ENCODE measurements at regions not wholly inside any gene's neighbourhood (a gene's known extent, or its start where the extent isn't known, plus 50 kb on each side); places are given as distances from the start of the nearest gene placed in this dataset.
"Not testable (repeated sequence)": the region's sequence is repeated elsewhere in the genome, so short reads cannot be mapped to it uniquely, and the experiment has no call there.

GRCh38 chr1:218516526-218516925, 171.4 kb downstream of the TGFB2 start:
- ChIA-PET POLR2A (no interaction called here), CTCF (interaction anchor here (0.6 kb wide), 1 partner anchor 244 kb away, joined by 3 read pairs; no protein-coding TSS in a partner anchor)
- Mint-ChIP-seq H3K36me3 (ENCODE audit: low read depth) (no peaks in the 10 kb centered on the region), H3K27ac (no peak overlapping the region), H3K9me3 (no peaks in the 10 kb centered on the region), H3K27me3 (peaks cover 5% of the 10 kb centered on the region), H3K4me1 (no peaks in the 10 kb centered on the region), H3K4me3 (no peak overlapping the region)
- DNase-seq: no peak

GRCh38 chr1:218517459-218517858, 172.3 kb downstream of the TGFB2 start:
- H3K36me3 Mint-ChIP-seq (ENCODE audit: low read depth): no peaks in the 10 kb centered on the region
- no peaks in the 10 kb centered on the region for H3K4me1 Mint-ChIP-seq
- no peak overlapping the region for H3K4me3 Mint-ChIP-seq
- ChIA-PET CTCF (no interaction called here), POLR2A (no interaction called here)
- no peak for DNase-seq
- H3K27me3 Mint-ChIP-seq: peaks cover 5% of the 10 kb centered on the region
- no peak overlapping the region for H3K27ac Mint-ChIP-seq
- H3K9me3 Mint-ChIP-seq: no peaks in the 10 kb centered on the region

GRCh38 chr1:218518216-218518740, 173.1 kb downstream of the TGFB2 start:
- Mint-ChIP-seq H3K36me3 (ENCODE audit: low read depth) (no peaks in the 10 kb centered on the region), H3K4me1 (no peaks in the 10 kb centered on the region), H3K27me3 (peaks cover 5% of the 10 kb centered on the region), H3K9me3 (no peaks in the 10 kb centered on the region), H3K27ac (no peak overlapping the region), H3K4me3 (no peak overlapping the region)
- POLR2A ChIA-PET: no interaction called here
- DNase-seq: no peak
- CTCF ChIA-PET: no interaction called here

GRCh38 chr1:218520646-218521045, 175.5 kb downstream of the TGFB2 start:
- DNase-seq; H3K27me3 Mint-ChIP-seq; POLR2A ChIA-PET; H3K4me1 Mint-ChIP-seq; H3K9me3 Mint-ChIP-seq; H3K36me3 Mint-ChIP-seq (ENCODE audit: low read depth); H3K27ac Mint-ChIP-seq; H3K4me3 Mint-ChIP-seq; CTCF ChIA-PET: not testable (repeated sequence)

- Mint-ChIP-seq H3K36me3 (ENCODE audit: low read depth) (no peaks in the 10 kb centered on the region), H3K4me3 (no peak overlapping the region), H3K27ac (no peak overlapping the region), H3K9me3 (no peaks in the 10 kb centered on the region), H3K4me1 (no peaks in the 10 kb centered on the region), H3K27me3 (peaks cover 9% of the 10 kb centered on the region)
- ChIA-PET CTCF (no interaction called here), POLR2A (no interaction called here)
- DNase-seq: peak; percentile 51
These were observed 176.5 kb downstream of the TGFB2 start for GRCh38 chr1:218521414-218522169.

GRCh38 chr1:218524526-218524925, 179.4 kb downstream of the TGFB2 start:
- no peaks in the 10 kb centered on the region for H3K36me3 Mint-ChIP-seq (ENCODE audit: low read depth)
- no peak overlapping the region for H3K4me3 Mint-ChIP-seq
- ChIA-PET POLR2A (no interaction called here), CTCF (no interaction called here)
- no peaks in the 10 kb centered on the region for H3K4me1 Mint-ChIP-seq
- no peaks in the 10 kb centered on the region for H3K9me3 Mint-ChIP-seq
- peaks cover 5% of the 10 kb centered on the region for H3K27me3 Mint-ChIP-seq
- no peak overlapping the region for H3K27ac Mint-ChIP-seq
- no peak for DNase-seq

GRCh38 chr1:218525031-218525430, 179.9 kb downstream of the TGFB2 start:
- Mint-ChIP-seq H3K27me3 (peaks cover 5% of the 10 kb centered on the region), H3K9me3 (no peaks in the 10 kb centered on the region), H3K4me1 (no peaks in the 10 kb centered on the region), H3K27ac (no peak overlapping the region), H3K36me3 (ENCODE audit: low read depth) (no peaks in the 10 kb centered on the region), H3K4me3 (no peak overlapping the region)
- ChIA-PET CTCF (no interaction called here), POLR2A (no interaction called here)
- DNase-seq: no peak

GRCh38 chr1:218525451-218526197, 180.5 kb downstream of the TGFB2 start:
- ChIA-PET POLR2A (no interaction called here), CTCF (no interaction called here)
- Mint-ChIP-seq H3K36me3 (ENCODE audit: low read depth) (no peaks in the 10 kb centered on the region), H3K4me1 (no peaks in the 10 kb centered on the region), H3K4me3 (no peak overlapping the region), H3K9me3 (no peaks in the 10 kb centered on the region), H3K27ac (no peak overlapping the region), H3K27me3 (peaks cover 5% of the 10 kb centered on the region)
- DNase-seq: no peak

GRCh38 chr1:218526198-218526580, 181.1 kb downstream of the TGFB2 start:
- H3K36me3 Mint-ChIP-seq (ENCODE audit: low read depth): no peaks in the 10 kb centered on the region
- no peak overlapping the region for H3K27ac Mint-ChIP-seq
- no peak overlapping the region for H3K4me3 Mint-ChIP-seq
- CTCF ChIA-PET: no interaction called here
- DNase-seq: no peak
- no peaks in the 10 kb centered on the region for H3K9me3 Mint-ChIP-seq
- no peaks in the 10 kb centered on the region for H3K4me1 Mint-ChIP-seq
- H3K27me3 Mint-ChIP-seq: peaks cover 5% of the 10 kb centered on the region
- POLR2A ChIA-PET: no interaction called here

GRCh38 chr1:218527737-218528136, 182.6 kb downstream of the TGFB2 start:
- Mint-ChIP-seq H3K36me3 (ENCODE audit: low read depth) (no peaks in the 10 kb centered on the region), H3K4me3 (no peak overlapping the region), H3K9me3 (no peaks in the 10 kb centered on the region), H3K27me3 (peaks cover 5% of the 10 kb centered on the region), H3K27ac (no peak overlapping the region), H3K4me1 (no peaks in the 10 kb centered on the region)
- no peak for DNase-seq
- CTCF ChIA-PET: no interaction called here
- POLR2A ChIA-PET: no interaction called here

- H3K36me3 Mint-ChIP-seq (ENCODE audit: low read depth): no peaks in the 10 kb centered on the region
- POLR2A ChIA-PET: no interaction called here
These were observed 184.6 kb downstream of the TGFB2 start for GRCh38 chr1:218529646-218530300.

GRCh38 chr1:218531936-218532335, 186.8 kb downstream of the TGFB2 start:
- H3K4me3 Mint-ChIP-seq: no peak overlapping the region
- ChIA-PET CTCF (no interaction called here), POLR2A (no interaction called here)
- no peaks in the 10 kb centered on the region for H3K9me3 Mint-ChIP-seq
- no peaks in the 10 kb centered on the region for H3K4me1 Mint-ChIP-seq
- H3K27ac Mint-ChIP-seq: no peak overlapping the region
- no peaks in the 10 kb centered on the region for H3K36me3 Mint-ChIP-seq (ENCODE audit: low read depth)
- H3K27me3 Mint-ChIP-seq: peaks cover under 1% of the 10 kb centered on the region
- DNase-seq: no peak

More at GRCh38 chr1:218529646-218530300, 184.6 kb downstream of the TGFB2 start:
- Mint-ChIP-seq H3K4me3 (no peak overlapping the region), H3K4me1 (no peaks in the 10 kb centered on the region), H3K27me3 (peaks cover 5% of the 10 kb centered on the region), H3K27ac (no peak overlapping the region), H3K9me3 (no peaks in the 10 kb centered on the region)
- DNase-seq: no peak
- CTCF ChIA-PET: interaction anchor here (0.6 kb wide), 1 partner anchor 824 kb away, joined by 3 read pairs; no protein-coding TSS in a partner anchor

- ChIA-PET CTCF (no interaction called here), POLR2A (no interaction called here)
- no peak overlapping the region for H3K27ac Mint-ChIP-seq
- no peak overlapping the region for H3K4me3 Mint-ChIP-seq
- no peaks in the 10 kb centered on the region for H3K9me3 Mint-ChIP-seq
- no peaks in the 10 kb centered on the region for H3K27me3 Mint-ChIP-seq
- H3K4me1 Mint-ChIP-seq: no peaks in the 10 kb centered on the region
- H3K36me3 Mint-ChIP-seq (ENCODE audit: low read depth): no peaks in the 10 kb centered on the region
- DNase-seq: no peak
These were observed 191.3 kb downstream of the TGFB2 start for GRCh38 chr1:218536296-218536986.
